Stimulated activated naive B cell treated with anti-CD40 and anti-IgM and Interleukin-4, amounts not matched to agents 10 μg/mL and 1 μg/mL and 100 μg/mL, for 72 hours (primary cell): ENCODE measurements at regions not wholly inside any gene's neighbourhood (a gene's known extent, or its start where the extent isn't known, plus 50 kb on each side); places are given as distances from the start of the nearest gene placed in this dataset.
A peak's percentile ranks its signal among the peaks of the same experiment; 100 is the strongest.
"Not testable (repeated sequence)": the region's sequence is repeated elsewhere in the genome, so short reads cannot be mapped to it uniquely, and the experiment has no call there.

ENCODE experiments used
- ATAC-seq, 2 donors: fragments of 150-1000 bp; cut with Tn5 transposase; replicated peaks; 2 replicates each; pipeline ENCODE4 v1.10.0; 2021; ENCODE audit warnings: moderate library complexity in 1 of 2
- DNase-seq: peaks from one replicate; pipeline ENCODE4 v3.0.0; 2021
- H3K27ac Mint-ChIP-seq: one replicate; pipeline ENCODE4 v1.8.0; 2022; ENCODE audit warnings: mild to moderate bottlenecking, mixed read lengths
- H3K27me3 Mint-ChIP-seq, 2 donors: one replicate each; pipeline ENCODE4 v1.8.0; 2022; ENCODE audit warnings: mixed read lengths in 2 of 2
- H3K36me3 Mint-ChIP-seq, 2 donors: one replicate each; pipeline ENCODE4 v1.8.0; 2022; ENCODE audit warnings: mixed read lengths in 2 of 2, mild to moderate bottlenecking in 1 of 2
- H3K4me1 Mint-ChIP-seq, 2 donors: one replicate each; pipeline ENCODE4 v1.8.0; 2022; ENCODE audit warnings: mixed read lengths in 2 of 2, mild to moderate bottlenecking in 1 of 2
- H3K4me3 Mint-ChIP-seq, 2 donors: one replicate each; pipeline ENCODE4 v1.8.0; 2022; ENCODE audit warnings: mild to moderate bottlenecking in 2 of 2, mixed read lengths in 2 of 2, moderate library complexity in 1 of 2
- H3K9me3 Mint-ChIP-seq, 2 donors: one replicate each; pipeline ENCODE4 v1.8.0; 2022; ENCODE audit warnings: mixed read lengths in 2 of 2, mild to moderate bottlenecking in 1 of 2

- not testable (repeated sequence) for H3K9me3 Mint-ChIP-seq, H3K4me1 Mint-ChIP-seq, H3K27me3 Mint-ChIP-seq, H3K27ac Mint-ChIP-seq, H3K4me3 Mint-ChIP-seq, ATAC-seq, H3K36me3 Mint-ChIP-seq, DNase-seq
These were observed 238.3 kb downstream of the TENT5A start for GRCh38 chr6:81514195-81514594.

GRCh38 chr6:81511423-81511822 lies 241.1 kb downstream of the TENT5A start:
- H3K9me3 Mint-ChIP-seq = peaks cover 0 to 4% of the 10 kb centered on the region in 2 donors
- H3K4me1 Mint-ChIP-seq = no peaks in the 10 kb centered on the region
- H3K4me3 Mint-ChIP-seq = no peak overlapping the region
- no peak overlapping the region for H3K27ac Mint-ChIP-seq
- no peaks in the 10 kb centered on the region for H3K36me3 Mint-ChIP-seq
- H3K27me3 Mint-ChIP-seq = no peaks in the 10 kb centered on the region
- ATAC-seq = no peak
- DNase-seq = no peak

GRCh38 chr6:81495999-81496398 lies 256.5 kb downstream of the TENT5A start:
- Mint-ChIP-seq H3K27ac (no peak overlapping the region), H3K36me3 (no peaks in the 10 kb centered on the region), H3K4me3 (no peak overlapping the region), H3K27me3 (no peaks in the 10 kb centered on the region), H3K9me3 (peaks cover 3 to 8% of the 10 kb centered on the region in 2 donors), H3K4me1 (no peaks in the 10 kb centered on the region)
- no peak for DNase-seq
- no peak for ATAC-seq

- H3K4me1 Mint-ChIP-seq = no peaks in the 10 kb centered on the region
- no peak overlapping the region for H3K4me3 Mint-ChIP-seq
- no peaks in the 10 kb centered on the region for H3K27me3 Mint-ChIP-seq
- no peaks in the 10 kb centered on the region for H3K36me3 Mint-ChIP-seq
- peaks cover 2 to 3% of the 10 kb centered on the region in 2 donors for H3K9me3 Mint-ChIP-seq
- DNase-seq (no peak), ATAC-seq (no peak)
- no peak overlapping the region for H3K27ac Mint-ChIP-seq
These were observed 260.9 kb downstream of the TENT5A start for GRCh38 chr6:81491454-81492101.

GRCh38 chr6:81487489-81487888 lies 265.0 kb downstream of the TENT5A start:
- Mint-ChIP-seq H3K4me1 (no peaks in the 10 kb centered on the region), H3K27me3 (no peaks in the 10 kb centered on the region), H3K4me3 (no peak overlapping the region), H3K36me3 (no peaks in the 10 kb centered on the region), H3K9me3 (no peaks in the 10 kb centered on the region), H3K27ac (no peak overlapping the region)
- ATAC-seq (no peak), DNase-seq (no peak)

- H3K36me3 Mint-ChIP-seq = no peaks in the 10 kb centered on the region
- no peaks in the 10 kb centered on the region for H3K27me3 Mint-ChIP-seq
- H3K4me3 Mint-ChIP-seq = no peak overlapping the region
- no peak overlapping the region for H3K27ac Mint-ChIP-seq
- DNase-seq = no peak
- H3K9me3 Mint-ChIP-seq = no peaks in the 10 kb centered on the region
- no peaks in the 10 kb centered on the region for H3K4me1 Mint-ChIP-seq
- no peak for ATAC-seq
These were observed 266.2 kb downstream of the TENT5A start for GRCh38 chr6:81486234-81486633.

- no peak for ATAC-seq
- Mint-ChIP-seq H3K4me1 (no peaks in the 10 kb centered on the region), H3K9me3 (no peaks in the 10 kb centered on the region), H3K27me3 (no peaks in the 10 kb centered on the region), H3K36me3 (no peaks in the 10 kb centered on the region), H3K27ac (no peak overlapping the region), H3K4me3 (no peak overlapping the region)
- DNase-seq = no peak
These were observed 267.1 kb downstream of the TENT5A start for GRCh38 chr6:81485395-81485794.

- H3K36me3 Mint-ChIP-seq = no peaks in the 10 kb centered on the region
- H3K4me1 Mint-ChIP-seq = no peaks in the 10 kb centered on the region
- H3K27me3 Mint-ChIP-seq = no peaks in the 10 kb centered on the region
- H3K9me3 Mint-ChIP-seq = no peaks in the 10 kb centered on the region
- no peak overlapping the region for H3K4me3 Mint-ChIP-seq
- DNase-seq (no peak), ATAC-seq (no peak)
- H3K27ac Mint-ChIP-seq = no peak overlapping the region
These were observed 268.2 kb downstream of the TENT5A start for GRCh38 chr6:81484251-81484650.

GRCh38 chr6:81480139-81480538 lies 272.3 kb downstream of the TENT5A start:
- no peak for DNase-seq
- no peaks in the 10 kb centered on the region for H3K4me1 Mint-ChIP-seq

GRCh38 chr6:81476881-81477280 lies 275.6 kb downstream of the TENT5A start:
- H3K9me3 Mint-ChIP-seq = peaks cover 0 to 6% of the 10 kb centered on the region in 2 donors
- H3K4me3 Mint-ChIP-seq = no peak overlapping the region
- H3K27me3 Mint-ChIP-seq = no peaks in the 10 kb centered on the region
- no peak overlapping the region for H3K27ac Mint-ChIP-seq
- no peak for ATAC-seq
- H3K36me3 Mint-ChIP-seq = no peaks in the 10 kb centered on the region
- no peak for DNase-seq
- no peaks in the 10 kb centered on the region for H3K4me1 Mint-ChIP-seq

More at GRCh38 chr6:81480139-81480538, 272.3 kb downstream of the TENT5A start:
- no peak overlapping the region for H3K27ac Mint-ChIP-seq
- no peaks in the 10 kb centered on the region for H3K27me3 Mint-ChIP-seq
- H3K4me3 Mint-ChIP-seq = no peak overlapping the region
- ATAC-seq = no peak
- H3K36me3 Mint-ChIP-seq = no peaks in the 10 kb centered on the region
- peaks cover 0 to 2% of the 10 kb centered on the region in 2 donors for H3K9me3 Mint-ChIP-seq

- Mint-ChIP-seq H3K27me3 (no peaks in the 10 kb centered on the region), H3K9me3 (peaks cover 0 to 6% of the 10 kb centered on the region in 2 donors), H3K36me3 (no peaks in the 10 kb centered on the region), H3K4me3 (no peak overlapping the region), H3K27ac (no peak overlapping the region), H3K4me1 (no peaks in the 10 kb centered on the region)
- ATAC-seq (no peak), DNase-seq (no peak)
These were observed 276.8 kb downstream of the TENT5A start for GRCh38 chr6:81475646-81476045.

GRCh38 chr6:81465859-81466258 lies 286.6 kb downstream of the TENT5A start:
- ATAC-seq (no peak), DNase-seq (no peak)
- Mint-ChIP-seq H3K9me3 (peaks cover 3 to 4% of the 10 kb centered on the region in 2 donors), H3K27me3 (no peaks in the 10 kb centered on the region), H3K36me3 (no peaks in the 10 kb centered on the region), H3K4me3 (no peak overlapping the region), H3K4me1 (no peaks in the 10 kb centered on the region), H3K27ac (no peak overlapping the region)

GRCh38 chr6:81456416-81456815 lies 296.1 kb downstream of the TENT5A start:
- Mint-ChIP-seq H3K27me3 (no peaks in the 10 kb centered on the region), H3K36me3 (no peaks in the 10 kb centered on the region), H3K27ac (no peak overlapping the region), H3K4me1 (no peaks in the 10 kb centered on the region), H3K9me3 (no peaks in the 10 kb centered on the region), H3K4me3 (no peak overlapping the region)
- DNase-seq (no peak), ATAC-seq (no peak)

- no peaks in the 10 kb centered on the region for H3K4me1 Mint-ChIP-seq
- H3K36me3 Mint-ChIP-seq = no peaks in the 10 kb centered on the region
- no peak for DNase-seq
These were observed 296.8 kb downstream of the TENT5A start for GRCh38 chr6:81455641-81456040.

GRCh38 chr6:81451787-81452186 lies 300.7 kb downstream of the TENT5A start:
- ATAC-seq = peak; percentile 50 to 68
- no peak overlapping the region for H3K4me3 Mint-ChIP-seq
- no peaks in the 10 kb centered on the region for H3K27me3 Mint-ChIP-seq
- no peak for DNase-seq
- no peaks in the 10 kb centered on the region for H3K36me3 Mint-ChIP-seq
- H3K4me1 Mint-ChIP-seq = no peaks in the 10 kb centered on the region
- H3K27ac Mint-ChIP-seq = no peak overlapping the region
- H3K9me3 Mint-ChIP-seq = no peaks in the 10 kb centered on the region

More at GRCh38 chr6:81455641-81456040, 296.8 kb downstream of the TENT5A start:
- ATAC-seq = no peak
- Mint-ChIP-seq H3K27me3 (no peaks in the 10 kb centered on the region), H3K4me3 (no peak overlapping the region), H3K27ac (no peak overlapping the region), H3K9me3 (no peaks in the 10 kb centered on the region)

GRCh38 chr6:81450180-81450579 lies 302.3 kb downstream of the TENT5A start:
- no peak for DNase-seq
- no peaks in the 10 kb centered on the region for H3K27me3 Mint-ChIP-seq
- no peaks in the 10 kb centered on the region for H3K36me3 Mint-ChIP-seq
- ATAC-seq = no peak
- no peak overlapping the region for H3K4me3 Mint-ChIP-seq
- no peak overlapping the region for H3K27ac Mint-ChIP-seq
- no peaks in the 10 kb centered on the region for H3K4me1 Mint-ChIP-seq
- no peaks in the 10 kb centered on the region for H3K9me3 Mint-ChIP-seq
